K562 (cell line): ENCODE measurements at regions not wholly inside any gene's neighbourhood (a gene's known extent, or its start where the extent isn't known, plus 50 kb on each side); places are given as distances from the start of the nearest gene placed in this dataset.

Experiments used
- ATAC-seq: fragments of 200-7000 bp; cut with Tn5 transposase; 3 replicates; pipeline ENCODE4 v1.9.1; 2020; ENCODE audit warnings: moderate library complexity
- BruUV-seq: library from RNA; stranded (reverse); fragments of 400-500 nt; replicated peaks from 2 replicates; lab custom pipeline; 2021; lab: Mats Ljungman, UMichigan
- CTCF ChIA-PET: fragments of 300-600 bp; formaldehyde crosslinking; extraction: SDS; loops from one replicate; lab custom pipeline; 2021; ENCODE audit warnings: low intra/inter-chr PET ratio; lab: Yijun Ruan, JAX
- POLR2A ChIA-PET: fragments of 300-600, 350-650 bp; sonication (Branson Sonifier 250); formaldehyde crosslinking; extraction: SDS; loops from one replicate; lab custom pipeline; 2021; ENCODE audit warnings: antibody characterized with exemption, inconsistent platforms; lab: Yijun Ruan, JAX
- DNase-seq, 4 experiments: peaks; one replicate each; pipeline versions ENCODE4 v3.0.0 to v3.0.0-alpha.2; 2011 to 2018; ENCODE audit warnings: low spot score in 3 of 4, mixed read lengths in 3 of 4; ENCODE audit errors: extremely low read depth in 1 of 4
- FAIRE-seq: peaks from 2 replicates; lab custom pipeline; 2011; peaks lifted over from hg19 to GRCh38; lab: Jason Lieb, UNC
- H2AFZ ChIP-seq: 2 replicates; pipeline ENCODE4 v1.6.0; 2011; ENCODE audit warnings: low read depth, low read length, control low read depth, inconsistent platforms
- H3K27ac ChIP-seq: fragments of 200-600 bp; 3 replicates; pipeline ENCODE4 v1.8.0; 2011; ENCODE audit warnings: low read depth, mild to moderate bottlenecking, control low read depth, inconsistent platforms, low read length, moderate library complexity, mixed read lengths; ENCODE audit errors: extremely low read depth
- H3K27me3 ChIP-seq, 2 experiments: fragments of 300-600 bp in 1 of 2; 2 replicates in 1 of 2; 3 replicates in 1 of 2; pipeline versions ENCODE4 v1.6.0 to v1.8.0; 2011; ENCODE audit warnings: inconsistent platforms in 2 of 2, low read length in 2 of 2, mild to moderate bottlenecking in 1 of 2, mixed read lengths in 1 of 2, moderate library complexity in 1 of 2; ENCODE audit not compliant: control insufficient read depth in 2 of 2, insufficient read depth in 2 of 2
- H3K36me3 ChIP-seq: fragments of 300-600 bp; 3 replicates; pipeline ENCODE4 v1.8.0; 2011; ENCODE audit warnings: mild to moderate bottlenecking, low read length, inconsistent platforms; ENCODE audit not compliant: control insufficient read depth, insufficient read depth
- H3K4me1 ChIP-seq, 2 experiments: fragments of 200-600 bp in 1 of 2; replicated peaks in 1 of 2; 2 replicates in 1 of 2; 3 replicates in 1 of 2; pipeline versions ENCODE4 v1.5.1 to v1.8.0; 2011; ENCODE audit warnings: inconsistent platforms in 2 of 2, low read length in 2 of 2, mild to moderate bottlenecking in 1 of 2, mixed read lengths in 1 of 2, moderate library complexity in 1 of 2; ENCODE audit not compliant: control insufficient read depth in 2 of 2, insufficient read depth in 2 of 2
- H3K4me2 ChIP-seq: 2 replicates; pipeline ENCODE4 v1.6.1; 2011; ENCODE audit warnings: low read length, control low read depth, inconsistent platforms, mixed read lengths; ENCODE audit not compliant: insufficient read depth
- H3K4me3 ChIP-seq: fragments of 200-600 bp; sonication (generic), shearing (Covaris generic); 2 replicates; pipeline ENCODE4 v1.5.1; 2016; ENCODE audit warnings: control low read depth, inconsistent platforms
- H3K79me2 ChIP-seq: fragments of 200-600 bp; 3 replicates; pipeline ENCODE4 v1.8.0; 2011; ENCODE audit warnings: low read length, inconsistent platforms; ENCODE audit not compliant: control insufficient read depth, insufficient read depth
- H3K9ac ChIP-seq, 2 experiments: 2 replicates each; pipeline versions ENCODE4 v1.6.0 to v1.6.1; 2011; ENCODE audit warnings: low read depth in 2 of 2, low read length in 2 of 2, control low read depth in 1 of 2, inconsistent platforms in 1 of 2, mild to moderate bottlenecking in 1 of 2, mixed read lengths in 1 of 2; ENCODE audit not compliant: insufficient read depth in 1 of 2
- H3K9me1 ChIP-seq: one replicate; pipeline ENCODE4 v1.6.0; 2011; ENCODE audit warnings: inconsistent platforms, mild to moderate bottlenecking, low read length, moderate library complexity; ENCODE audit not compliant: control insufficient read depth, insufficient read depth
- H3K9me3 ChIP-seq: replicated peaks from 2 replicates; pipeline ENCODE4 v1.5.1; 2011; ENCODE audit warnings: low read depth, low read length, inconsistent platforms; ENCODE audit not compliant: control insufficient read depth, insufficient read depth
- H4K20me1 ChIP-seq: replicated peaks from 2 replicates; pipeline ENCODE4 v1.6.1; 2011; ENCODE audit warnings: low read length, inconsistent platforms, mixed read lengths; ENCODE audit not compliant: control insufficient read depth, insufficient read depth
- CBFA2T2 ChIP-seq: fragments of 450-650 bp; conservative IDR thresholded peaks from 2 replicates; pipeline ENCODE4 v1.6.1; 2017; ENCODE audit warnings: mild to moderate bottlenecking
- CHCHD3 ChIP-seq: fragments of 250-450 bp; sonication (Bioruptor Pico); IDR thresholded peaks from 2 replicates; pipeline ENCODE4 v2.1.2; 2022; ENCODE audit warnings: mild to moderate bottlenecking
- GABPB1 ChIP-seq: sonication (generic); formaldehyde crosslinking; IDR thresholded peaks from 2 replicates; pipeline ENCODE4 v1.8.0; 2022; ENCODE audit warnings: mild to moderate bottlenecking, missing genetic modification reagents
- GTF2F1 ChIP-seq: IDR thresholded peaks from 2 replicates; pipeline ENCODE4 v1.6.1; 2011; ENCODE audit warnings: low read depth, low read length, improper control_type of control experiment
- JUNB ChIP-seq: fragments of 450-650 bp; formaldehyde crosslinking; conservative IDR thresholded peaks from 2 replicates; pipeline ENCODE4 v1.4.0; 2020; ENCODE audit warnings: mild to moderate bottlenecking
- NR2C2 ChIP-seq, 2 experiments: fragments of 200-800 bp in 1 of 2; sonication (Bioruptor generic) in 1 of 2; sonication (generic) in 1 of 2; formaldehyde crosslinking in 1 of 2; IDR thresholded peaks; 2 replicates each; pipeline versions ENCODE4 v1.6.1 to v1.8.0; 2016 to 2022; ENCODE audit warnings: mild to moderate bottlenecking in 1 of 2, missing compliant biosample characterization in 1 of 2, missing genetic modification characterization in 1 of 2, missing genetic modification reagents in 1 of 2
- SIRT6 ChIP-seq: IDR thresholded peaks from one replicate; pipeline ENCODE4 v1.6.1; 2012; ENCODE audit warnings: low read depth, mild to moderate bottlenecking, control low read depth, inconsistent platforms, low read length, moderate library complexity
- SLC30A9 ChIP-seq: fragments of 250-450 bp; sonication (Bioruptor Pico); IDR thresholded peaks from 2 replicates; pipeline ENCODE4 v1.8.0; 2022; ENCODE audit warnings: mild to moderate bottlenecking, moderate library complexity
- ZBTB12 ChIP-seq: fragments of 250-450 bp; sonication (Bioruptor Pico); IDR thresholded peaks from 2 replicates; pipeline ENCODE4 v1.4.0; 2020
- ZNF224 ChIP-seq: sonication (generic); formaldehyde crosslinking; IDR thresholded peaks from 2 replicates; pipeline ENCODE4 v1.8.0; 2022; ENCODE audit warnings: mild to moderate bottlenecking, missing genetic modification reagents
- ZNF347 ChIP-seq: fragments of 450-650 bp; formaldehyde crosslinking; IDR thresholded peaks from 2 replicates; pipeline ENCODE4 v1.4.0; 2020; ENCODE audit warnings: low read depth, mild to moderate bottlenecking, moderate library complexity
- ZNF507 ChIP-seq: conservative IDR thresholded peaks from 2 replicates; pipeline ENCODE4 v1.6.1; 2017; ENCODE audit warnings: missing genetic modification characterization, missing compliant biosample characterization
- WGBS: fragments of 100-300 bp; shearing (Covaris generic); methylation state at CpG from one replicate; pipeline ENCODE4 v1.1.6; 2016; ENCODE audit warnings: low coverage, mixed read lengths; ENCODE audit not compliant: insufficient coverage; ENCODE audit errors: missing lambda C conversion rate; 5-methylcytosine and 5-hydroxymethylcytosine counted together
- in situ Hi-C: fragments of 300-500 bp; cut with MboI; formaldehyde crosslinking; loops from 4 replicates; pipeline ENCODE4 v1.15.0; 2018; ENCODE audit warnings: inconsistent platforms, mixed read lengths
- intact Hi-C: fragments of 100-400 bp; cut with micrococcal nuclease; formaldehyde crosslinking; loops from 2 replicates; pipeline ENCODE4 v1.14.2; 2022

GRCh38 chr13:85363504-85363903 lies 435.7 kb downstream of the SLITRK6 start:
- H3K4me1 ChIP-seq = no peaks in the 10 kb centered on the region
- no peaks in the 10 kb centered on the region for H4K20me1 ChIP-seq
- FAIRE-seq (no peak), DNase-seq (no peak), ATAC-seq (no peak)
- H3K27ac ChIP-seq = no peak overlapping the region
- H3K27me3 ChIP-seq = no peaks in the 10 kb centered on the region
- in situ Hi-C loops = no loop called here
- no peaks in the 10 kb centered on the region for H3K36me3 ChIP-seq
- H2AFZ ChIP-seq = no peak overlapping the region
- H3K9me3 ChIP-seq = no peaks in the 10 kb centered on the region
- H3K9ac ChIP-seq = no peak overlapping the region
- no peak overlapping the region for H3K4me3 ChIP-seq
- H3K4me2 ChIP-seq = no peak overlapping the region
- H3K9me1 ChIP-seq = no peaks in the 10 kb centered on the region
- no peaks in the 10 kb centered on the region for H3K79me2 ChIP-seq
- intact Hi-C loops = no loop called here
- under 1% methylated on average over 10 of the region's 15 CpGs for WGBS
- no TSS peak for BruUV-seq
- ChIA-PET CTCF (no interaction called here), POLR2A (interaction anchor here (0.7 kb wide), 1 partner anchor 8 kb away, joined by 3 read pairs; no protein-coding TSS in a partner anchor)
- TF ChIP-seq GABPB1 (CRISPR knock-in tag) = no peak
- TF ChIP-seq CHCHD3 (CRISPR knock-in tag) = no peak
- TF ChIP-seq JUNB (CRISPR knock-in tag) = no peak
- TF ChIP-seq NR2C2 (CRISPR knock-in tag; IDR thresholded peaks at IDR 0.05) = no peak
- no peak for TF ChIP-seq NR2C2 (tag; IDR thresholded peaks at IDR 0.05)
- TF ChIP-seq ZBTB12 (CRISPR knock-in tag) = no peak
- no peak for TF ChIP-seq ZNF224 (CRISPR knock-in tag)
- TF ChIP-seq ZNF507 (tag) = no peak
- TF ChIP-seq ZNF347 (CRISPR knock-in tag) = no peak
- TF ChIP-seq GTF2F1 = no peak
- TF ChIP-seq SIRT6 = no peak
- no peak for TF ChIP-seq CBFA2T2
- no peak for TF ChIP-seq SLC30A9
